NCI-H748 (cell line): ENCODE measurements at regions not wholly inside any gene's neighbourhood (a gene's known extent, or its start where the extent isn't known, plus 50 kb on each side); places are given as distances from the start of the nearest gene placed in this dataset.
A peak's percentile ranks its signal among the peaks of the same experiment; 100 is the strongest.
"Not testable (repeated sequence)": the region's sequence is repeated elsewhere in the genome, so short reads cannot be mapped to it uniquely, and the experiment has no call there.

Source experiments
- DNase-seq: peaks from one replicate; lab custom pipeline; 2025; ENCODE audit not compliant: unreplicated experiment; lab: John Stamatoyannopoulos, UW

- no peak for DNase-seq
Observed at GRCh38 chr3:145620002-145620401, 541.0 kb downstream of the PLOD2 start.

GRCh38 chr3:145620486-145620885 is 540.5 kb downstream of the PLOD2 start:
- DNase-seq, result no peak

GRCh38 chr3:145623349-145623748 is 537.6 kb downstream of the PLOD2 start:
- DNase-seq, result no peak

- no peak for DNase-seq
Observed at GRCh38 chr3:145628211-145628610, 532.8 kb downstream of the PLOD2 start.

- DNase-seq, result no peak
Observed at GRCh38 chr3:145637105-145637504, 523.9 kb downstream of the PLOD2 start.

- DNase-seq, result no peak
Observed at GRCh38 chr3:145639003-145639606, 521.9 kb downstream of the PLOD2 start.

GRCh38 chr3:145639875-145640274 is 521.1 kb downstream of the PLOD2 start:
- DNase-seq, result no peak

- no peak for DNase-seq
Observed at GRCh38 chr3:145648396-145648795, 512.6 kb downstream of the PLOD2 start.

- DNase-seq, result no peak
Observed at GRCh38 chr3:145649368-145649887, 511.6 kb downstream of the PLOD2 start.

- no peak for DNase-seq
Observed at GRCh38 chr3:145650170-145650569, 510.8 kb downstream of the PLOD2 start.

GRCh38 chr3:145671121-145671520 is 489.9 kb downstream of the PLOD2 start:
- no peak for DNase-seq

GRCh38 chr3:145673838-145674237 is 487.1 kb downstream of the PLOD2 start:
- DNase-seq, result no peak

GRCh38 chr3:145678401-145678800 is 482.6 kb downstream of the PLOD2 start:
- no peak for DNase-seq

GRCh38 chr3:145681181-145681580 is 479.8 kb downstream of the PLOD2 start:
- DNase-seq, result no peak

- not testable (repeated sequence) for DNase-seq
Observed at GRCh38 chr3:145687978-145688377, 473.0 kb downstream of the PLOD2 start.

- DNase-seq, result no peak
Observed at GRCh38 chr3:145692751-145693150, 468.2 kb downstream of the PLOD2 start.

GRCh38 chr3:145696011-145696410 is 465.0 kb downstream of the PLOD2 start:
- DNase-seq, result no peak

- DNase-seq, result no peak
Observed at GRCh38 chr3:145698250-145698649, 462.7 kb downstream of the PLOD2 start.

- peak; percentile 8 for DNase-seq
Observed at GRCh38 chr3:145698749-145699148, 462.2 kb downstream of the PLOD2 start.

- DNase-seq, result no peak
Observed at GRCh38 chr3:145704020-145704419, 457.0 kb downstream of the PLOD2 start.

GRCh38 chr3:145709779-145710178 is 451.2 kb downstream of the PLOD2 start:
- peak; percentile 83 for DNase-seq

GRCh38 chr3:145716519-145716918 is 444.5 kb downstream of the PLOD2 start:
- no peak for DNase-seq

- peak; percentile 61 for DNase-seq
Observed at GRCh38 chr3:145719114-145719513, 441.9 kb downstream of the PLOD2 start.
